ENCODE measurements at regions not wholly inside any gene's neighbourhood (a gene's known extent, or its start where the extent isn't known, plus 50 kb on each side); places are given as distances from the start of the nearest gene placed in this dataset.

- 97% methylated on average over 2 of the region's 2 CpGs for WGBS
- H3K36me3 ChIP-seq (ENCODE audit: control insufficient read depth in 2 of 2, insufficient read depth in 2 of 2, low read length in 1 of 2) = no peaks in the 10 kb centered on the region
- H3K4me3 ChIP-seq (ENCODE audit: low read length in 2 of 2) = no peak overlapping the region
- peaks cover 16 to 34% of the 10 kb centered on the region in 2 donors for H3K27me3 ChIP-seq (ENCODE audit: control insufficient read depth in 2 of 2, insufficient read depth in 1 of 2, low read length in 1 of 2)
- no peak for DNase-seq (ENCODE audit: low read depth in 6 of 9, low spot score in 9 of 9)
- H3K27ac ChIP-seq (ENCODE audit: low read depth in 1 of 2, low read length in 1 of 2) = no peak overlapping the region
- no peaks in the 10 kb centered on the region for H3K9me3 ChIP-seq (ENCODE audit: control insufficient read depth in 2 of 2, insufficient read depth in 1 of 2, low read length in 1 of 2)
- H3K4me1 ChIP-seq (ENCODE audit: control insufficient read depth in 2 of 2, insufficient read depth in 2 of 2, low read length in 2 of 2) = no peaks in the 10 kb centered on the region
Measured at GRCh38 chr1:13896932-13897331, 196.9 kb downstream of the PRDM2 start.

- WGBS = 88% methylated on average over 6 of the region's 6 CpGs
- Histone ChIP-seq H3K27ac (ENCODE audit: low read depth in 1 of 2, low read length in 1 of 2) (no peak overlapping the region), H3K4me3 (ENCODE audit: low read length in 2 of 2) (no peak overlapping the region), H3K36me3 (ENCODE audit: control insufficient read depth in 2 of 2, insufficient read depth in 2 of 2, low read length in 1 of 2) (no peaks in the 10 kb centered on the region), H3K4me1 (ENCODE audit: control insufficient read depth in 2 of 2, insufficient read depth in 2 of 2, low read length in 2 of 2) (no peaks in the 10 kb centered on the region), H3K9me3 (ENCODE audit: control insufficient read depth in 2 of 2, insufficient read depth in 1 of 2, low read length in 1 of 2) (no peaks in the 10 kb centered on the region), H3K27me3 (ENCODE audit: control insufficient read depth in 2 of 2, insufficient read depth in 1 of 2, low read length in 1 of 2) (peaks cover 4 to 20% of the 10 kb centered on the region in 2 donors)
- no peak for DNase-seq (ENCODE audit: low read depth in 6 of 9, low spot score in 9 of 9)
Measured at GRCh38 chr1:13898406-13898805, 198.4 kb downstream of the PRDM2 start.

GRCh38 chr1:13899856-13900255 lies 199.9 kb downstream of the PRDM2 start:
- no peak overlapping the region for H3K4me3 ChIP-seq (ENCODE audit: low read length in 2 of 2)
- WGBS = 92% methylated on average over 7 of the region's 7 CpGs
- no peak overlapping the region for H3K27ac ChIP-seq (ENCODE audit: low read depth in 1 of 2, low read length in 1 of 2)
- H3K36me3 ChIP-seq (ENCODE audit: control insufficient read depth in 2 of 2, insufficient read depth in 2 of 2, low read length in 1 of 2) = no peaks in the 10 kb centered on the region
- H3K27me3 ChIP-seq (ENCODE audit: control insufficient read depth in 2 of 2, insufficient read depth in 1 of 2, low read length in 1 of 2) = peaks cover 2 to 6% of the 10 kb centered on the region in 2 donors
- no peak for DNase-seq (ENCODE audit: low read depth in 6 of 9, low spot score in 9 of 9)
- H3K9me3 ChIP-seq (ENCODE audit: control insufficient read depth in 2 of 2, insufficient read depth in 1 of 2, low read length in 1 of 2) = no peaks in the 10 kb centered on the region
- H3K4me1 ChIP-seq (ENCODE audit: control insufficient read depth in 2 of 2, insufficient read depth in 2 of 2, low read length in 2 of 2) = no peaks in the 10 kb centered on the region

GRCh38 chr1:13900583-13900982 lies 200.6 kb downstream of the PRDM2 start:
- H3K36me3 ChIP-seq (ENCODE audit: control insufficient read depth in 2 of 2, insufficient read depth in 2 of 2, low read length in 1 of 2) = no peaks in the 10 kb centered on the region
- WGBS = 97% methylated on average over 1 of the region's 1 CpG
- no peaks in the 10 kb centered on the region for H3K9me3 ChIP-seq (ENCODE audit: control insufficient read depth in 2 of 2, insufficient read depth in 1 of 2, low read length in 1 of 2)
- H3K27me3 ChIP-seq (ENCODE audit: control insufficient read depth in 2 of 2, insufficient read depth in 1 of 2, low read length in 1 of 2) = peaks cover 2 to 3% of the 10 kb centered on the region in 2 donors
- no peak overlapping the region for H3K27ac ChIP-seq (ENCODE audit: low read depth in 1 of 2, low read length in 1 of 2)
- no peaks in the 10 kb centered on the region for H3K4me1 ChIP-seq (ENCODE audit: control insufficient read depth in 2 of 2, insufficient read depth in 2 of 2, low read length in 2 of 2)
- DNase-seq (ENCODE audit: low read depth in 6 of 9, low spot score in 9 of 9) = no peak
- H3K4me3 ChIP-seq (ENCODE audit: low read length in 2 of 2) = no peak overlapping the region

- Histone ChIP-seq H3K27me3 (ENCODE audit: control insufficient read depth in 2 of 2, insufficient read depth in 1 of 2, low read length in 1 of 2) (peaks cover 2 to 3% of the 10 kb centered on the region in 2 donors), H3K36me3 (ENCODE audit: control insufficient read depth in 2 of 2, insufficient read depth in 2 of 2, low read length in 1 of 2) (no peaks in the 10 kb centered on the region), H3K27ac (ENCODE audit: low read depth in 1 of 2, low read length in 1 of 2) (no peak overlapping the region), H3K4me3 (ENCODE audit: low read length in 2 of 2) (no peak overlapping the region), H3K4me1 (ENCODE audit: control insufficient read depth in 2 of 2, insufficient read depth in 2 of 2, low read length in 2 of 2) (no peaks in the 10 kb centered on the region), H3K9me3 (ENCODE audit: control insufficient read depth in 2 of 2, insufficient read depth in 1 of 2, low read length in 1 of 2) (no peaks in the 10 kb centered on the region)
- DNase-seq (ENCODE audit: low read depth in 6 of 9, low spot score in 9 of 9) = no peak
- 79% methylated on average over 10 of the region's 10 CpGs for WGBS
Measured at GRCh38 chr1:13901039-13901438, 201.1 kb downstream of the PRDM2 start.

GRCh38 chr1:13901597-13901996 lies 201.6 kb downstream of the PRDM2 start:
- Histone ChIP-seq H3K4me3 (ENCODE audit: low read length in 2 of 2) (no peak overlapping the region), H3K27ac (ENCODE audit: low read depth in 1 of 2, low read length in 1 of 2) (no peak overlapping the region), H3K4me1 (ENCODE audit: control insufficient read depth in 2 of 2, insufficient read depth in 2 of 2, low read length in 2 of 2) (no peaks in the 10 kb centered on the region), H3K27me3 (ENCODE audit: control insufficient read depth in 2 of 2, insufficient read depth in 1 of 2, low read length in 1 of 2) (peaks cover 2 to 3% of the 10 kb centered on the region in 2 donors), H3K9me3 (ENCODE audit: control insufficient read depth in 2 of 2, insufficient read depth in 1 of 2, low read length in 1 of 2) (no peaks in the 10 kb centered on the region), H3K36me3 (ENCODE audit: control insufficient read depth in 2 of 2, insufficient read depth in 2 of 2, low read length in 1 of 2) (no peaks in the 10 kb centered on the region)
- 90% methylated on average over 6 of the region's 6 CpGs for WGBS
- DNase-seq (ENCODE audit: low read depth in 6 of 9, low spot score in 9 of 9) = no peak

- no peaks in the 10 kb centered on the region for H3K9me3 ChIP-seq (ENCODE audit: control insufficient read depth in 2 of 2, insufficient read depth in 1 of 2, low read length in 1 of 2)
- no peak for DNase-seq (ENCODE audit: low read depth in 6 of 9, low spot score in 9 of 9)
- no peak overlapping the region for H3K4me3 ChIP-seq (ENCODE audit: low read length in 2 of 2)
- 80% methylated on average over 3 of the region's 3 CpGs for WGBS
- no peak overlapping the region for H3K27ac ChIP-seq (ENCODE audit: low read depth in 1 of 2, low read length in 1 of 2)
- no peaks in the 10 kb centered on the region for H3K36me3 ChIP-seq (ENCODE audit: control insufficient read depth in 2 of 2, insufficient read depth in 2 of 2, low read length in 1 of 2)
- H3K4me1 ChIP-seq (ENCODE audit: control insufficient read depth in 2 of 2, insufficient read depth in 2 of 2, low read length in 2 of 2) = no peaks in the 10 kb centered on the region
- no peaks in the 10 kb centered on the region for H3K27me3 ChIP-seq (ENCODE audit: control insufficient read depth in 2 of 2, insufficient read depth in 1 of 2, low read length in 1 of 2)
Measured at GRCh38 chr1:13908128-13908527, 208.1 kb downstream of the PRDM2 start.

GRCh38 chr1:13911697-13912619 lies 212.0 kb downstream of the PRDM2 start:
- no peak for DNase-seq (ENCODE audit: low read depth in 6 of 9, low spot score in 9 of 9)
- 91% methylated on average over 8 of the region's 8 CpGs for WGBS
- H3K4me3 ChIP-seq (ENCODE audit: low read length in 2 of 2) = no peak overlapping the region
- H3K27me3 ChIP-seq (ENCODE audit: control insufficient read depth in 2 of 2, insufficient read depth in 1 of 2, low read length in 1 of 2) = no peaks in the 10 kb centered on the region
- no peaks in the 10 kb centered on the region for H3K36me3 ChIP-seq (ENCODE audit: control insufficient read depth in 2 of 2, insufficient read depth in 2 of 2, low read length in 1 of 2)
- no peak overlapping the region for H3K27ac ChIP-seq (ENCODE audit: low read depth in 1 of 2, low read length in 1 of 2)
- H3K9me3 ChIP-seq (ENCODE audit: control insufficient read depth in 2 of 2, insufficient read depth in 1 of 2, low read length in 1 of 2) = no peaks in the 10 kb centered on the region
- H3K4me1 ChIP-seq (ENCODE audit: control insufficient read depth in 2 of 2, insufficient read depth in 2 of 2, low read length in 2 of 2) = no peaks in the 10 kb centered on the region

- 100% methylated on average over 1 of the region's 1 CpG for WGBS
Measured at GRCh38 chr1:13913396-13913795, 213.4 kb downstream of the PRDM2 start.

More at GRCh38 chr1:13913396-13913795, 213.4 kb downstream of the PRDM2 start:
- H3K4me3 ChIP-seq (ENCODE audit: low read length in 2 of 2) = no peak overlapping the region
- no peaks in the 10 kb centered on the region for H3K36me3 ChIP-seq (ENCODE audit: control insufficient read depth in 2 of 2, insufficient read depth in 2 of 2, low read length in 1 of 2)
- no peaks in the 10 kb centered on the region for H3K27me3 ChIP-seq (ENCODE audit: control insufficient read depth in 2 of 2, insufficient read depth in 1 of 2, low read length in 1 of 2)
- H3K27ac ChIP-seq (ENCODE audit: low read depth in 1 of 2, low read length in 1 of 2) = no peak overlapping the region
- H3K4me1 ChIP-seq (ENCODE audit: control insufficient read depth in 2 of 2, insufficient read depth in 2 of 2, low read length in 2 of 2) = no peaks in the 10 kb centered on the region
- no peaks in the 10 kb centered on the region for H3K9me3 ChIP-seq (ENCODE audit: control insufficient read depth in 2 of 2, insufficient read depth in 1 of 2, low read length in 1 of 2)
- no peak for DNase-seq (ENCODE audit: low read depth in 6 of 9, low spot score in 9 of 9)
